GM12878 (cell line): ENCODE measurements at regions not wholly inside any gene's neighbourhood (a gene's known extent, or its start where the extent isn't known, plus 50 kb on each side); places are given as distances from the start of the nearest gene placed in this dataset.

ENCODE experiments used
- ATAC-seq: fragments of 200-7000 bp; cut with Tn5 transposase; 3 replicates; pipeline ENCODE4 v1.9.1; 2020; ENCODE audit warnings: mild to moderate bottlenecking, moderate library complexity
- BruUV-seq: library from RNA; stranded (reverse); fragments of 400-500 nt; replicated peaks from 2 replicates; lab custom pipeline; 2021; lab: Mats Ljungman, UMichigan
- CTCF ChIA-PET: fragments of 300-600 bp; sonication (Branson Sonifier 250); formaldehyde crosslinking; extraction: SDS; loops from one replicate; lab custom pipeline; 2021; ENCODE audit warnings: inconsistent platforms; lab: Yijun Ruan, JAX
- POLR2A ChIA-PET: fragments of 350-600 bp; formaldehyde crosslinking; extraction: SDS; loops from one replicate; lab custom pipeline; 2021; ENCODE audit warnings: inconsistent platforms; lab: Charles Lee
- RAD21 ChIA-PET: fragments of 300-600 bp; sonication (Branson Sonifier 250); formaldehyde crosslinking; loops from one replicate; lab custom pipeline; 2023; ENCODE audit warnings: antibody characterized with exemption; ENCODE audit not compliant: unreplicated experiment; lab: Charles Lee
- SMC1A ChIA-PET: fragments of 300-600 bp; sonication (Branson Sonifier 250); formaldehyde crosslinking; loops from one replicate; lab custom pipeline; 2023; ENCODE audit not compliant: unreplicated experiment, uncharacterized antibody; lab: Charles Lee
- DNase-seq: peaks from one replicate; pipeline ENCODE4 v3.0.0-alpha.2; 2011; ENCODE audit warnings: low read depth, low spot score
- FAIRE-seq: peaks from 3 replicates; lab custom pipeline; 2011; peaks lifted over from hg19 to GRCh38; lab: Jason Lieb, UNC
- H2AFZ ChIP-seq: 2 replicates; pipeline ENCODE4 v1.6.0; 2011; ENCODE audit warnings: low read depth, low read length, control low read depth; ENCODE audit not compliant: control insufficient read depth
- H3K27ac ChIP-seq: 2 replicates; pipeline ENCODE4 v1.5.1; 2011; ENCODE audit warnings: control low read depth; ENCODE audit not compliant: control insufficient read depth, insufficient read depth
- H3K27me3 ChIP-seq, 2 experiments: replicated peaks in 1 of 2; 2 replicates each; pipeline versions ENCODE4 v1.6.0 to v1.6.1; 2011; ENCODE audit warnings: low read length in 1 of 2; ENCODE audit not compliant: control insufficient read depth in 2 of 2, insufficient read depth in 2 of 2
- H3K36me3 ChIP-seq, 2 experiments: 2 replicates each; pipeline ENCODE4 v1.5.1; 2011; ENCODE audit warnings: low read length in 1 of 2; ENCODE audit not compliant: control insufficient read depth in 2 of 2, insufficient read depth in 2 of 2
- H3K4me1 ChIP-seq: 2 replicates; pipeline ENCODE4 v1.6.1; 2011; ENCODE audit warnings: mild to moderate bottlenecking, low read length, moderate library complexity, mixed read lengths; ENCODE audit not compliant: control insufficient read depth, insufficient read depth
- H3K4me2 ChIP-seq: 2 replicates; pipeline ENCODE4 v1.6.0; 2011; ENCODE audit warnings: control low read depth; ENCODE audit not compliant: control insufficient read depth, insufficient read depth
- H3K4me3 ChIP-seq: fragments of 200-600 bp; sonication (generic); 2 replicates; pipeline ENCODE4 v1.5.1; 2016
- H3K79me2 ChIP-seq: 2 replicates; pipeline ENCODE4 v1.6.0; 2011; ENCODE audit warnings: low read length; ENCODE audit not compliant: control insufficient read depth, insufficient read depth
- H3K9ac ChIP-seq: 2 replicates; pipeline ENCODE4 v1.8.0; 2011; ENCODE audit warnings: low read length, control low read depth, mixed read lengths; ENCODE audit not compliant: control insufficient read depth, insufficient read depth
- H3K9me3 ChIP-seq: replicated peaks from 3 replicates; pipeline ENCODE4 v1.5.1; 2011; ENCODE audit warnings: mild to moderate bottlenecking, low read length; ENCODE audit not compliant: control insufficient read depth, insufficient read depth
- H4K20me1 ChIP-seq: 2 replicates; pipeline ENCODE4 v1.6.0; 2011; ENCODE audit not compliant: control insufficient read depth, insufficient read depth
- ATF7 ChIP-seq: fragments of 450-650 bp; IDR thresholded peaks from 2 replicates; pipeline ENCODE4 v1.6.1; 2016; ENCODE audit warnings: low read depth, mild to moderate bottlenecking
- EP300 ChIP-seq, 2 experiments: fragments of 150-350 bp in 1 of 2; IDR thresholded peaks; 2 replicates each; pipeline ENCODE4 v1.6.1; 2011 to 2012; ENCODE audit warnings: low read depth in 2 of 2, low read length in 2 of 2, borderline replicate concordance in 1 of 2, improper control_type of control experiment in 1 of 2, inconsistent platforms in 1 of 2; ENCODE audit not compliant: control insufficient read depth in 1 of 2
- ETV6 ChIP-seq, 2 experiments: fragments of 450-650 bp in 1 of 2; IDR thresholded peaks in 1 of 2; conservative IDR thresholded peaks in 1 of 2; 2 replicates each; pipeline ENCODE4 v1.6.1; 2014; ENCODE audit warnings: antibody characterized with exemption in 1 of 2, borderline replicate concordance in 1 of 2, low read depth in 1 of 2, mild to moderate bottlenecking in 1 of 2, moderate library complexity in 1 of 2
- HDAC6 ChIP-seq: fragments of 200-600 bp; sonication (generic); IDR thresholded peaks from one replicate; pipeline ENCODE4 v1.8.0; 2017; ENCODE audit warnings: antibody characterized with exemption; ENCODE audit not compliant: unreplicated experiment
- IRF4 ChIP-seq: IDR thresholded peaks from 2 replicates; pipeline ENCODE4 v1.6.1; 2011; ENCODE audit warnings: low read depth, low read length
- JUND ChIP-seq: IDR thresholded peaks from 2 replicates; pipeline ENCODE4 v1.6.1; 2012; ENCODE audit warnings: low read depth, mild to moderate bottlenecking, low read length, improper control_type of control experiment, moderate library complexity
- MXI1 ChIP-seq: fragments of 150-350 bp; IDR thresholded peaks from 2 replicates; pipeline ENCODE4 v1.6.1; 2011; ENCODE audit warnings: low read depth, mild to moderate bottlenecking, inconsistent platforms, low read length, improper control_type of control experiment
- NBN ChIP-seq: fragments of 450-650 bp; IDR thresholded peaks from 2 replicates; pipeline ENCODE4 v1.6.1; 2016
- SREBF2 ChIP-seq: IDR thresholded peaks from 2 replicates; pipeline ENCODE4 v1.6.1; 2012; ENCODE audit warnings: mild to moderate bottlenecking, low read length
- TCF3 ChIP-seq: IDR thresholded peaks from 2 replicates; pipeline ENCODE4 v1.6.1; 2012; ENCODE audit warnings: low read depth, mild to moderate bottlenecking, low read length, borderline replicate concordance; ENCODE audit not compliant: insufficient read depth
- ZNF24 ChIP-seq: fragments of 450-650 bp; IDR thresholded peaks from 2 replicates; pipeline ENCODE4 v1.6.1; 2017; ENCODE audit warnings: antibody characterized with exemption, mild to moderate bottlenecking
- WGBS: methylation state at CpG from one replicate; pipeline ENCODE4 v1.1.6; 2016; ENCODE audit warnings: low lambda C conversion rate; ENCODE audit not compliant: insufficient replicate concordance, insufficient coverage; ENCODE audit errors: missing lambda C conversion rate; 5-methylcytosine and 5-hydroxymethylcytosine counted together
- in situ Hi-C: fragments of 300-500 bp; cut with MboI; formaldehyde crosslinking; loops from 9 replicates; pipeline ENCODE4 v1.14.3; 2018; ENCODE audit warnings: mixed read lengths
- intact Hi-C: fragments of 100-400 bp; cut with micrococcal nuclease; formaldehyde crosslinking; loops from one replicate; pipeline ENCODE4 v1.14.2; 2022; ENCODE audit not compliant: unreplicated experiment

DNA sequence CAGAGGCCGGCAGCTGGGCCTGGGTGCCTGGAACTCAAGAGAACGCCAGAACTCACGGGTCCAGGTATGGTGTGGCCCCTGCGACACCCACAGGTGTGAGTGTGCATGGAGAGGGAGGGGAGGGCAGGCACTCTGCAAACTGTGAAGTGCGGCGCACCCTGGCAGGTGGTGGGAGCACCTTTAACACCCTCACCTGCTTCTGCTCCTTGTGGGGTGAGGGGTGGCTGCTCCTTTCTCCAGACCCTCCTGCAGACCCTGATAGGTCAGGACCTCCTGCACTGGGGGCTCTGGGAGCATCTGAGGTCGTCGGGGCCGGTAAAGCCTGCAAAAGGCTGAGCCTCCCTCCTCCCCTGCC lies 324.7 kb upstream of the SFSWAP start:
- Histone ChIP-seq H3K9me3 (no peaks in the 10 kb centered on the region), H2AFZ (no peak overlapping the region), H3K4me3 (no peak overlapping the region), H4K20me1 (no peaks in the 10 kb centered on the region), H3K27me3 (no peaks in the 10 kb centered on the region), H3K27ac (no peak overlapping the region), H3K79me2 (no peaks in the 10 kb centered on the region), H3K36me3 (no peaks in the 10 kb centered on the region), H3K4me1 (no peaks in the 10 kb centered on the region), H3K9ac (no peak overlapping the region), H3K4me2 (no peak overlapping the region)
- FAIRE-seq (no peak), ATAC-seq (no peak), DNase-seq (no peak)
- 55% methylated on average over 9 of the region's 9 CpGs for WGBS
- no TSS peak for BruUV-seq
- TF ChIP-seq NBN (no peak), SREBF2 (no peak), IRF4 (no peak), TCF3 (no peak), ATF7 (no peak), ZNF24 (no peak), MXI1 (no peak), JUND (no peak), EP300 (IDR thresholded peaks at IDR 0.05; ENCODE audit: borderline replicate concordance in 1 of 2, control insufficient read depth in 1 of 2, low read depth in 2 of 2, low read length in 2 of 2) (no peak), HDAC6 (no peak), ETV6 (conservative IDR thresholded peaks at IDR 0.05 in 1 of 2, IDR thresholded peaks at IDR 0.05 in 1 of 2; ENCODE audit: borderline replicate concordance in 1 of 2, low read depth in 1 of 2) (no peak)
- in situ Hi-C loops (no loop called here), intact Hi-C loops (no loop called here)
- ChIA-PET CTCF (no interaction called here), POLR2A (no interaction called here), RAD21 (no interaction called here), SMC1A (no interaction called here)
